NCI-H2029 (cell line): ENCODE measurements at regions not wholly inside any gene's neighbourhood (a gene's known extent, or its start where the extent isn't known, plus 50 kb on each side); places are given as distances from the start of the nearest gene placed in this dataset.

Experiments used
- DNase-seq: peaks from one replicate; lab custom pipeline; 2025; lab: John Stamatoyannopoulos, UW

DNA sequence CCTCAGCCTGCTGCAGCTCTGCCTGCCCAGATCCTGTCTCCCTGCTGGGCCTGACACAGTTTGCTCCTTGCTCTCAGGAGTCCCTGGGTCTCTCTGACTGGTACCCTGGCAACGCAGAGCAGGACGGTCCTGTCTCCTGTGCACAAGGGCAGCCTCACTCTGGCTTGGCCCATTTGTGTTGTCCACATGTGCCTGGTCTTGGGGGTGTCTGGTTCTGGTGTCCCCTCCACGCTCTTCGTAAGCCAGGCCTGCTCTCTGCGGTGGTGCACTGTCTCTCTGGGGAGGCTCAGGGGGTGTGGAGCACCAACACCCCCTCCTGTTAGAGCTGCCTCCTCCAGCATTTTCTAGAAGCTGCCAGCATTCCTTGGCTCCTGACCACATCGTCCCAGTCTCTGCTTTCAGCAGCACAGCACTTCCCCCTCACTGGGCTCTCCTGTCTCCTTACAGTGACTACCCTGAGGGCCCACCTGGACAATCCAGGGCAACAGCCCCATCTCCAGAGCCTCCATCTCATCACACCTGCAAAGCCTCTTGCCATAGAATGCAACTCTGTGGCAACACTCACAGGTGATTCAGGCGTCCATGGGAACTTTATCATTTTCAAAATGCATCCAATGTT is 235.6 kb upstream of the HS6ST1 start:
- DNase-seq, result no peak

DNA sequence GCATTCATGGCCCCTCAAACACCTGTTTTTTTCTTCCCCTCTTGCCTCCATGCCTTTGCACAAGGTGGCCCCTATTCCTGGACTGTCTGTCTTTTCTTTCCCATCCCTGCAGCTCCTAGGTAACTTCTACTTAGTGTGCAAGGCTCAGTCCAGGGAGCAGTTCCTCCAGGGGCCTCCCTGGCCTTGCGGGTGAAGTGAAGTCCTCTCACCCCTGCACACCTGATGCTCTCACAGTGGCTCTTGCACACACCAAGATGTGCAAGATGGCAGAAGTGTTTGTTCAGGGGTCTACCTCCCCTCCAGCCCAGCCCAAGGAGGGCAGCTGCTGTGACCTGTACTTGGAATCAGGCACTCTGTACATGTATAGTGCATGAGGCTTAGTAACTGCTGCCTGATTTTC is 236.8 kb upstream of the HS6ST1 start:
- DNase-seq, result no peak

DNA sequence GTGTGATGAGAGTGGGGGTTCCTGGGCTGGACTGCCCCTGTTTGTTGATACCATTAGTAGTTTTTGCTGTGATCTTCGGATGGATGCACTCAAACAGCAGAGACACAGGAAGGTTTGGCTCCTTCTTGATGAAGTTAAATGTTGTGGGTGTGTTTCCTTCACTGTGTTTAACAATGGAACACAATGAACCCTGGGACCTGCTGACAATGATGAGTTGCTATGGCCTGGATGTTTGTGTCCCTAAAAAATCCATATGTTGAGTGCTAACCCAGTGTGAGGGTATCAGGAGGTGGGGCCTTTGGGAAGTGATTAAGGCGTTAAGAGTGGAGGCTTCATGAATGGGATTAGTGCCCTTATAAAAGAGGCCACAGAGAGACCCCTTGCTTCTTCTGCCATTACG is 237.4 kb upstream of the HS6ST1 start:
- no peak for DNase-seq

DNA sequence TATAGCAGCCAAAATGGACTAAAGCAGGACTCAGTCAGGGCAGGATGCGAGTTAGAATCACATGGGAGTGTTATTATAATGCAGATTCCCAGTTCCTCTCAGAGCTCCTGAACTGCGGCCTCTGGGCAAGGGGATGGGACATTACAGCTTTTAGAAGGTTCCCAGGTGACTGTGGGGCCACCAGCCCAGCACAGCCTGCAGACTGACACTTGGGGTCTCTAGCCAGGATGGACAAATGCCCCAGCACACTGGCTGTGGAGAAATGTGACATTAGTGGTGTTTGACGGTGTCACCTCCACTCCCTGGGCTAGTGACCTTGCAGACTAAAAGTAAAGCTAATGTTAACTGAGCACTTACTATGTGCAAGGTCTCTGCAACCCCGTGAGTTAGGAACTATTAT is 238.0 kb upstream of the HS6ST1 start:
- DNase-seq, result no peak

DNA sequence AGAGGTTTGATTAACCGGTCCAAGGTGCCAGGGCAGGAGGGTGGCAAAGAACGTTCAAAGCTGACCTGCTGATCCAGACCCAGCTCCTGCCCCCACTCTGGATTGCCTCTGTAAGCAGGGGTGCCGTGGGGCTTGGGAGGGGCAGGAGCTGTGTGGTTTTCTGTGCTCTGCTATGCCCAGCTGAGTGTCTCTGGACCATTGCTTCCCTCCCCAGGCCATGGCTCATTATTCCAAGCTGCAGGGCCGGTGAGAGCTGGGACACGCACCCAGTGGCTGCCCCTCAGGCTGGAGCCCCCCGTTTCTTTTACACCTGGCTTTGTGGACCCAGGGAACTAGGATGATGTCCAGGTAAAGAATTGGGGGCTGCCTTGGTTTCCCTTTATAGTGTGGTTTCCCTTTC is 238.4 kb upstream of the HS6ST1 start:
- DNase-seq, result no peak

DNA sequence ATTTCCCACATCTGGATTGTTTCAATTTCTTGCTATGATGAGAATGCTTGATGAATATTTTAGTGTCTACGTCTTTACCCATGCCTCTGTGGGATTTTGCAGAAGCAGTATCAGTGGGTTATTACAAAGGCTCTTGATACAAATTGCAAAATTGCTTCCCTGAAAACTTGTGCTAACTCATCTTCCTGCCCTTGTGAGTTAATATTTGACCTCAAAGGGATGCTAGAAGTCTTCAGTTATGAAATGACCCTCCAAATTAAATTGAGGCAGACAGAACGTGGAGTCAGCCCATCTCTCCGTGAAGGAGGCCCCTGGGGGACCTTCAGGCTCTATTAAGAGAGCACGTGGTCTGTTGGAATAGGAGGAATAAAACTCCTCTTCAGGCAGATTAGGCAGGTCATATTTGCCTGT is 239.2 kb upstream of the HS6ST1 start:
- DNase-seq, result no peak

DNA sequence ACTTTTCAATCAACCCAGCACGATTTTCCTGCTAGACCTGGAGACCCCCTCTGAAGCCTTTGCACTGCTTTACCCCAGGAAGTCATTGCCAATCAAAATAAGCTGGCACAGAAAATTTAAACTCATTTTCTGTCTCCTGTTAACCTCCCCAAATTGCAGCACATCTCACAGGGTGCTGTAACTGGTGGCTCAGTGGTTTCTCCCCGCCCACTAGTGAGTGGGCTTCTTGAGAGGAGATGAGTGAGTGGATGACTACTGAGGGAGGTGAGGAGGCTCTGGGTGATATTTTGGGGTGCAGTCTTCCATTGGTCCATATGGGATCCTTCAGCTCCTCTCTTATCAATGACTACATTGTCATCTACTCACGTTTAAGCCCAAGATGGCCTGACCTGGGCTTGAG is 239.8 kb upstream of the HS6ST1 start:
- DNase-seq, result no peak

DNA sequence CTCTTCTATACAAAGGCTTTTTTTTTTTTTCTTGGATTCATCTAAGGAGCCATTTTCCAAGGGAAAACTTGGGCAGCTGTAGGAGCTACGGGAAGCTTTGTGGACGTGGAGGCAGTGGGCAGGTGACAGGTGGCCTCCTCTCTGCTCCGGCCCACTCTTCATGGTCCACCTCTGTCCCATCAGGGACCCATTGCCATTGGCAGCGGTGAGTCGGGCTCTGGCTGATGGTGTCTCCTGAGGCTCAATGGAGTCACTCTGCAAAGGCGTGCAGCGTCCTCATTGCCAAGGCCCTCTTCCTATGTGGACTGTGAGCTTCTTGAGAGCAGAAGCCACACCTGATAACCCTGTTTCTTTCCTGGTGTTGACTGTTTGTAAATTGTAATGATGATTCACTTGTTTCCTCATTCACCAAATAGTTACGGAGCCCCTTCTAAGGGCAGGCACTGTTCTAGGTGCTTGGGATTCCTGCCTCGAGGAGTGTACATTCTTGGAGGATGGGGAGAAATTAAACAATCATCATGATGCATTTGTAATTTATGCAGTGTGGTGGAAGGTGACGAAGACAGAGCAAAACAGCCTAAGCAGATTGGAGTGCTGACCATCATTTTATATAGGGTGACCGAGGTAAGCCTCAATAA is 240.3 kb upstream of the HS6ST1 start:
- DNase-seq, result no peak

DNA sequence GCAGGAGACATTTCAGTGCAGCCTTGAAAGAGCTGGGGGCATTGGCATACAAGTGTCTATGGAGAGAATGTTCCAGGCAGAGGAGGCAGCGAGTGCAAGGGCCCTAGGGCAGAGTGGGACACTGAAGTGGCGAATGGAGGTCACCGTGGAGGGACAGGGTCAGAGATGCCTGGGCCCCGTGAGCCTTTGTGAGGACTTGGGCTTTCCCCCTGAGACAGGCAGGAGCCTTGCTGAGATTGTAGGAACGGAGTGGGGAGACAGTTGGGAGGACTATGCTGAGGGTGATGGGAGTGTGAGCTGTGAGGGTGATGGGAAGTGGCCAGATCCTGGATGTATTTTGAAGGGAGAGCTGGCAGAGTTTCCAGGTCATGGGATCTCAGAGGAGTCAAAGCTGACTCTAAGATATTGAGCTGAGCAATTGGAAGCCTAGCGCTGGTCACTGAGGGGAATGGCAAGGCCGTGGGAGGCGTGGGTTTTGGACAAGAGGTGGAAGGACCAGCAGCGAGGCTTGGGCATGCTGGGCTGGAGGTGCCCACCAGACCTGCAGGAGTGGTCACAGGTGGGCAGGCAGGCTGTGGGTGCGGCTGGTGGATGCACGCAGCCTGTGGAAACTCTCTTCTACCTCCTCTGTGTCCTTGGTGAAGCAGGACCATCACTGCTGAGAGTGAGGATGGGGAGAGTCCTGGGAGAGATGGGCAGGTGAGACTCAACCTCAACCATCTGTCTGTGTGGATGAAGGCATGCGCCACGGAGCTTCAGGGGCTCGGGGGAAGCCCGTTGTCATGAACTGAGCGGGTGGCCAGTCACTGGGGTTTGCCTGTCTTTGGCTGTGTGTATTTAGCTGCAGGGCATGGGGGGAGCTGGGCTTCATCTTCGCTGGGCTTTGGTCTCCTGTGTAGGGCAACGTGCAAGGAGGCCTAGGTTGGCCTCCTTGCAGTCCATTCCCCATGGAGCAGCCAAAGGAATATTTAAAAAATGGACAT is 241.2 kb upstream of the HS6ST1 start:
- DNase-seq, result no peak

DNA sequence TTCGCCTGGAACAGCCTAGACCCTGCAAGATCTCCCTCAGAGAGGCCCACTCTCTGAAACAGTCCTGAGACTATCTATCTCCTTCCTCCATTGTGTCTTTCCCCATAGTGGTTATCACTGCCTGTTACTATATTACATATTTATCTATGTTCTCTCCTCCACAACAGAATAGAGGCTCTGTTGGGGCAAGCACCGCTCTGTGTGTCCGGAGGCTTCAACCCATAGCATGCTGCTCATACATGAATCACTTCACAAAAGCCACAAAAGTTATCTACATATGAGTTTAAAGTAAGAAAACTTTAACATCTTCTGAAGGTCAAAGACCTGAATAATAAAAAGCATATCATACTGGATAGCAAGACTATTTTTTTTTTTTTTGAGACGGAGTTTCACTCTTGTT is 242.1 kb upstream of the HS6ST1 start:
- no peak for DNase-seq

DNA sequence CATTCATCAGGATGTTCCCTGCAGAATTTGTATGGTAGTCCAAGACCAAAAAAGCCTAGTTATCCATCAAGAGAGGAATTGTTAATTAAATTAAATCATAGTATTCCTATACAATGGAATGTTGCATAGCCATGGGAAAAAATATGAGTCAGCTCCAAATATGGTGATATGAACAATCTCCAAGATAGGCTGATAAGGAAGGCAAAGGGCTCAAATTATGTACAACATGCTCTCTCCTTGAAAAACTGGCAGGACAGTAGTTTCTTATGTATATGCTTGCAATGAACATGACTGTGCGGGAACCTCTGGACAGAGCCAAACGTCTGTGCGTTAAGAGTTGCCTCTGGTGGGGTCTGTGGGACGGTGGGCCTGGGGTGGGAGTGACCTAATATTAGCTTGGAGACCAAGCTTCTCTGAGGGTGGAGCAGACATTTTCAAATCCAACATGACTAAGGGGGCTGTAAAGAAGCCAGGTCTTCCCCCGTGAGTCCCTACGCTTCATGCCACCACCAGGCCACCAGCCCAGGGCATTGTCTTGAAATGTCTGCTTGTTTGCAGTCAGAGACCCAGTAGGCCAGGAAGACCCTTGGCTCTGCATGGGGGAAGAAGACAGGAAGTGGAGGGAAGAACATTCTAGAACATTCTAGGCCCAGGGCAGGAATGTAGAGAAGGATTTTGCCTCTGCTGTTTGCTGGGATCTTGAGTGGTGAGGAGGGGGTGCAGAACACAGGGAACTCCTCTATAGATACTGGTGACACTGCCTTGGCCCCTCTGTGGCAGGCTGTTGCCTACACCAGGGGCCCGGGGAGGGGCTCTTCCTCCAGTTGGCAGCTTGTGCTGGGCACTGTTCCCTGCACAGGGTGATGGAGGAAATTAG is 244.0 kb upstream of the HS6ST1 start:
- DNase-seq, result no peak

DNA sequence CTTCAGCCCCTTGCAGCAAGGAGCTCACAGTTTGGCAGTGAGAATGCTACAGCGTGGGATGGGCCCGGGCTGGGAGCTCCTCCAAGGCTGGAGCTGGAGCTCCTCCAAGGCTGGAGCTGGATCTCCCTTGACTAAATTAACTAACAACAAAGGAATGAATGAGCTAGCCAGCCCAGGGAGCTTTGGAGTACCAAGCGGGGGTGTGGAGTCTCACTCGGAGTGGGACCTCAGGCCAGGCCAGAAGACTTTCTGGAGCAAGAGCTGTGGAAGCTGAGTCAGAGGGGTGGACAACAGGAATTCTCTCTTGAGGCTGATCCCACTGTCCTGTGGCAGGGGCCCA is 244.7 kb upstream of the HS6ST1 start:
- no peak for DNase-seq

DNA sequence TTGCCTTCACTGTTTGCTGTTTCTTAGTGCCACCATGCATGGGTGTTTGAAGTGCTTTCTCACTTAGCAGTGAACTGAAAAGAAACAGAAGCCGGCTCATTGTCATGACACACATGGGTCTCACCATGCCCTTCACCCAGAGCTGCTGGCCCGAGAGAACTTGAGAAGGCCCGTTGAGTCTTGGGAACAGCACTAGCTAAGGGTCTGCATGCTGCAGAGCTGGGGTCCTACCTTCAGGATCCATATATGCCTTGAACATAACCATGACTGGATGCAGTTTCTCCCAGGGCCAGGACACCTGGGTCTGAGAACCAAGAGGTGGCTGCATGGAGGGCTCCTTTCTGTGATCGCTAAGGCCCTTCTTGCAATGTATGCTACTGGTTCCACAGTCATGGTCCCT is 245.5 kb upstream of the HS6ST1 start:
- DNase-seq, result no peak

DNA sequence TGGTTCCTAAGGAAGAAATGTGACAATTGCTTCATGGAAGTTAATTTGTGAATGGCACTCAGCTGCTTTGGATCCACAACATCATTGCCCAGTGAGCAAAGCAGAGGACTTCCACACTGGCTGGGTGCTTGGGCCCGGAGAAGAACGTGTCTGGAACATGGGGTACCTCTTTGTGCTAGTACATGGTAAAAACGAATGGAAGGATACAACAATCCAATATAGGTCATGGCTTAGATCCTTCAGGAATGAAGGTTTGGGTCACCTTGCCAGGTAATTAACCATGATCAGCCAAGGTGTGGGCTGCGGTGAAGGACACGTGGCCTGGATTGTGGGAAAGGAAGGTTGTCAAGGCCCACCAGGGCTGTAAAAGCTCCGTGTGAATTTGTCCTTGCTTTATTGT is 245.9 kb upstream of the HS6ST1 start:
- no peak for DNase-seq

DNA sequence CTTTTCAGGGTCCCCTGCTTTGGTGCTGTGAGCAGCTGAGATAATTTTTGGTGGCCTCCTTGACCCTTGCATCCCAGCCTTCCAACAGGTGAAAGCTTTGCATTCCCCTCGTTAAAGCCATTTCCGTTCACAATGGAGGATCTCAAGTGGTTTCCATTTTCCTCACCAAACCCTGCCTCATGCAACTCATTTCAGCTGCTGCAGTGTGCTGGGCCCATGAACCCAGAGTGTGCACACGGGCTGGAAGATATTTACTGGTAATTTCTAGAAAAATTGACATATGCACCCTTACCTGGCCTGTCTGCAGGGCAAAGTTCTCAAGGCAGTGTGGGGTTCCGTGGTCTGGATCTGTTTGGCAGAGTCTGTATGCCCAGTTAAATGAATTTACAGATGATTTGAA is 246.8 kb upstream of the HS6ST1 start:
- DNase-seq, result no peak

DNA sequence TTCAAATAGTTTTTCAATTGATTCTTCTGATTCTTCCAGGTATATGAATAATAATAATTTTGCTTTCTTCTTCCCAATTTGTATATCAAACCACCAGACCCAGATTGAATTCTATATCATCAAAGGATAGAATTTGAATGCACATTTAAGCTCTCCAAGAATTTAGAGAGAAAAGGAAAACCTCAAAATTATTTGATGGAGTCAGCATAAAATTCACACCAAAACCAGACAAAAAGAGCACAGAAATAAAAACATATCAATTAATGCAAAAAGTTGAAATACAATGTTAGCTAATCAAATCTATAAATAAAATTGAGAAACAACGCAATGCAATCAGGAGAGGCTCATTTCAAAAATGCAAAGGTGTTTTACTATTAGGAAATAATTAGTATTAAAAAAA is 248.0 kb upstream of the HS6ST1 start:
- no peak for DNase-seq

DNA sequence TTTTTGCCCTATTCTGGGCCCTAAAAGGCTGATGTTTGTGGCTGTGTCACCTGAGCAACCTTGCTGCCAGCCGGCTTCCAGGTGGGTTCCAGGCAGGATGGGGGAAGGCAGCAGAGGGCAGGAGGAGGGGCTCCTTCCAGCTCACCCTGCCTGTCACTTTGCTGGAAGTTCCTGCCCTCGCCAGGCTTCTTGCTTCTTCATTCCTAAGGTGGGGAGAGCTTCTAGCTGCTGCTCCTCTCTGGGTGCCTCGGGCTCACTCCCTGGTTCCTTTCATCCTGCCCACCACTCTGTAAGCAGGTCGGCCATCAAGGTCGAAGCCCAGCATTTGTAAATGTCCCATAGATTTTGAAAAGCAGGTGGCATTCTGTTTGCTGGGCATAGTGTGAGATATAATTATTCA is 249.4 kb upstream of the HS6ST1 start:
- DNase-seq, result no peak

DNA sequence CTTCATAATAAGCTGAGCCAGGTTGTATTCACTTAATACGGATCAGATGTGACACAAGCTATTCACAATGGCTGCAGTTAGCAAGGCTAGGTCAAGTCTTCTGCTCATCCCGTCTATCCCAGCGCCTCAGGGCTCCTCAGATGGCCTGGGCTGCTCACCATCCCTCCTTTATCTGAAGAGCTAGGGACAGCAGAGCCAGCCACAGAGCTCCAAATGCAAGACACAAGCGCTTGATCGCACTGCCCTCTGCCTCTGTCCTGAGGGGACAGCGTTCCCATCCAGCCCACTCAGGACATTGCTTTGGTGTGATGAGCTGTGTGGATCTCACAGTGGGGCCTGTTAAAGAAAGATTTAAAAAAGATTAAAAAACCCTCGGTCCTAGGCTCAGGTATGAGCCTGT is 254.4 kb upstream of the HS6ST1 start:
- DNase-seq, result no peak

DNA sequence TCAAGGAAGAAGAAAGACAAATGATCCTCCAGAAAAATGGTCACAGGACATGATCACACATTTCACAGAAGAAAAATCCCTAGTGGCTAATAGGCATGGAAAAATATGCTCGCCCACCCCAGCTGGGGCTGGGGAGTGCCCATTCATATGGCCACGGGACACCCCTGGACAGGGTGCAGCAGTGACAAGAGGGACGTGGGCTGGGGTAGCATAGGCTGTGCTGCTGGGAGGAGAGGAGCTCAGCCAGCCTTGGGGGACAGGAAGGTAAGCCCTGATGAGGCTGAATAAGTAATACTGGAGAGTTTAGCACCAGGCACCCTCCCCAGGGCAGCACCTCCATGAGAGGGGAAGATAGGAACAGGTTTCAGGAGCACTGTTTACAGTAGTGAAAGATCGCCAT is 254.9 kb upstream of the HS6ST1 start:
- no peak for DNase-seq

DNA sequence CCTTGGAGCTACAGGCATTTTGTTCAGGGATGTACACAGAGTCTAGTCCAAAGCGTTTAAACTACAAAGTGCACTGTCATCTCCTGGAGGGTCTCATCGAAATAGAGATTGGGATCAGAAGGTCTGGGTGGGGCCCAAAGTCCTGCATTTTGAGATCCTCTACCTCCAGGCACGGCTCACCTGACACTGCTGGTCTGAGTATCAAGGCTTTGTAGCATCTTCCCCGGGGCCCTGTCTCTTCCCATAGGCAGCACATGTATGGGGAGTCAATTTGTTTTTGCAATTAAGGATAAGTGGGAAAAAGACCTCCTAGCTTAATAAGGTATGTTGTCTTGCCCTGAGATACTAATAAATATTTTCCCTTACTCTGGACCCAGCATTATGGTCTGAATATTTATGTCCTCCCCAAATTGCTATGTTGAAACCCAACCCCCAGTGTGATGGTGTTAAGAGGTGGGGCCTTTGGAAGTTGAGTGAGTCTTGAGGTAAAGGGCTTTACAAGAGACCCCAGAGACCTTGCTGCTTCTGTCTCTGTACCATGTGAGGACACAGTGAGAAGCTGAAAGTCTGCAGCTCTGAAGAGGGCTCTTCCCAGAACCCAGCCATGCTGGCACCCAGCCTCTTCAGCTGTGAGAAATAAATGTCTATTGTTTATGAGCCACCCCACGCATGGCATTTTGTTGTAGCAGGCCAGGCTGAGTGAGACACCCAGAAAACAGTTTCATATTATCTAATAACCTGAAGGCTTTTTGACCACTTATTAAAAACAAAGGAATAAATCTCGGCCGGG is 258.7 kb upstream of the HS6ST1 start:
- DNase-seq, result no peak
